ENCODE measurements at regions not wholly inside any gene's neighbourhood (a gene's known extent, or its start where the extent isn't known, plus 50 kb on each side); places are given as distances from the start of the nearest gene placed in this dataset.
A peak's percentile ranks its signal among the peaks of the same experiment; 100 is the strongest.
"Not testable (repeated sequence)": the region's sequence is repeated elsewhere in the genome, so short reads cannot be mapped to it uniquely, and the experiment has no call there.

DNA sequence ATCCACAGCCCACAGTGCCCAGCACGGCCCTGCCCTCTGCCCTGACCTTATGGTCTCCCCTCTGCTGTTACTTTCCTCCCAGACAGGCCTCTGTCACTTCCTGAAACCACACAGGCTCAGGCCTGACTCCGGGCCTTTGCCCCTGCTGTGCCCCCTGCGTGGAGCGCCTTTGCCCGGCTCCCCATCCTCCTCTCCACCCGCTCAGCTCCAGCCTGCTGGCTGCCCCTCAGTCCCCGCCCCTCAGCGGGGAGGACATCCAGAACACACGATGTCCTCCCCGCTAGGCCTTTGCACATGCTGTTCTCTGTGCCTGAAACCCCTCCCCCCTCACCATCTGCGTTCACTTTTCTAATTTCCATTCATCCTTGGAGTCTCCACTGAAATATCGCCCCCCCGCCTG is 341.9 kb upstream of the SULF2 start:
- H4K91ac ChIP-seq (ENCODE audit: low read depth, low read length); H3K27me3 ChIP-seq (ENCODE audit: insufficient read depth, low read length); H3K4me3 ChIP-seq (ENCODE audit: low read depth, low read length); H3K9ac ChIP-seq (ENCODE audit: low read length); H3K79me2 ChIP-seq (ENCODE audit: control insufficient read depth, insufficient read depth, low read length, poor library complexity); H3K4me1 ChIP-seq (ENCODE audit: control insufficient read depth in 1 of 2, insufficient read depth in 2 of 2, low read length in 2 of 2); H2BK12ac ChIP-seq (ENCODE audit: low read length); H3K4ac ChIP-seq (ENCODE audit: low read depth, low read length); H3K23ac ChIP-seq (ENCODE audit: low read length); H2BK120ac ChIP-seq (ENCODE audit: insufficient read depth, low read length, poor library complexity); H3K9me3 ChIP-seq (ENCODE audit: insufficient read depth, low read depth, low read length); H2AFZ ChIP-seq (ENCODE audit: insufficient read depth, low read length, poor library complexity); H3K4me2 ChIP-seq (ENCODE audit: low read length); H4K8ac ChIP-seq (ENCODE audit: low read depth, low read length); H2AK5ac ChIP-seq (ENCODE audit: low read length); H3K36me3 ChIP-seq (ENCODE audit: control insufficient read depth in 1 of 2, insufficient read depth in 2 of 2, low read length in 2 of 2); H4K12ac ChIP-seq (ENCODE audit: low read depth, low read length); H3K27ac ChIP-seq (ENCODE audit: low read depth, low read length); H3K18ac ChIP-seq (ENCODE audit: low read length); H2BK5ac ChIP-seq (ENCODE audit: low read depth, low read length, poor library complexity); H3K79me1 ChIP-seq (ENCODE audit: low read length); DNase-seq; H3K14ac ChIP-seq (ENCODE audit: low read length): not testable (repeated sequence)
- no CpG with 5 or more reads among the region's 13 CpGs for WGBS (ENCODE audit: extremely low coverage, insufficient coverage, insufficient read length)

DNA sequence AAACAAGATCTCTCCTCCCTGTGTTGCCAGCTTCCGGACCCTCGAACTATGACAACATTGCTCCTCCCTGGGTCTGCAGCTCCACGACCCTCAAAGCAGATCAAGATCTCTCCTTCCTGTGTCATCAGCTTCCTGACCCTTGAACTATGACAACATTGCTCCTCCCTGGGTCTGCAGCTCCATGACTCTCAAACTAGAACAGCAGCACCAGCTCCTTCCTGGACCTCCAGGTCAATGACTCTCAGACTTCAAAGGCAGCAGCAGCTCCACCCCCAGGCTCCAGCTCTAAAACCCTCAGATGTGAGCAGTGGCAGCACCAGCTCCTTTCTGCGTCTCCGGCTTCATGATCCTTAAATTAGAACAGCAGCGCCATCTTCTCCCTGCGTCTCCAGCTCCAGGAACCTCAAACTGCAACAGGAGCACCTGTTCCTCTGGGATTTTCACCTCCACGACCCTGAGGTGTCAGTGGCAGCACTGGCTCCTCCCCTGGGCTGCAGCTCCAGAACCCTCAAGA is 341.0 kb upstream of the SULF2 start:
- no peak overlapping the region for H3K4ac ChIP-seq (ENCODE audit: low read depth, low read length)
- no peaks in the 10 kb centered on the region for H3K79me2 ChIP-seq (ENCODE audit: control insufficient read depth, insufficient read depth, low read length, poor library complexity)
- H2AFZ ChIP-seq (ENCODE audit: insufficient read depth, low read length, poor library complexity) = no peak overlapping the region
- H3K4me1 ChIP-seq (ENCODE audit: control insufficient read depth in 1 of 2, insufficient read depth in 2 of 2, low read length in 2 of 2) = no peaks in the 10 kb centered on the region
- no peak overlapping the region for H4K91ac ChIP-seq (ENCODE audit: low read depth, low read length)
- H3K23ac ChIP-seq (ENCODE audit: low read length) = no peak overlapping the region
- H3K79me1 ChIP-seq (ENCODE audit: low read length) = no peaks in the 10 kb centered on the region
- no peak overlapping the region for H3K4me3 ChIP-seq (ENCODE audit: low read depth, low read length)
- H4K12ac ChIP-seq (ENCODE audit: low read depth, low read length) = no peak overlapping the region
- no peak overlapping the region for H2AK5ac ChIP-seq (ENCODE audit: low read length)
- H3K18ac ChIP-seq (ENCODE audit: low read length) = no peak overlapping the region
- no peak overlapping the region for H2BK120ac ChIP-seq (ENCODE audit: insufficient read depth, low read length, poor library complexity)
- no peaks in the 10 kb centered on the region for H3K36me3 ChIP-seq (ENCODE audit: control insufficient read depth in 1 of 2, insufficient read depth in 2 of 2, low read length in 2 of 2)
- DNase-seq = no peak
- peaks cover 3% of the 10 kb centered on the region for H3K9me3 ChIP-seq (ENCODE audit: insufficient read depth, low read depth, low read length)
- H3K27me3 ChIP-seq (ENCODE audit: insufficient read depth, low read length) = no peaks in the 10 kb centered on the region
- no peak overlapping the region for H2BK5ac ChIP-seq (ENCODE audit: low read depth, low read length, poor library complexity)
- WGBS (ENCODE audit: extremely low coverage, insufficient coverage, insufficient read length) = no CpG with 5 or more reads among the region's 8 CpGs
- no peak overlapping the region for H4K8ac ChIP-seq (ENCODE audit: low read depth, low read length)
- no peak overlapping the region for H3K9ac ChIP-seq (ENCODE audit: low read length)
- no peak overlapping the region for H3K27ac ChIP-seq (ENCODE audit: low read depth, low read length)
- no peak overlapping the region for H2BK12ac ChIP-seq (ENCODE audit: low read length)
- H3K14ac ChIP-seq (ENCODE audit: low read length) = no peak overlapping the region
- no peak overlapping the region for H3K4me2 ChIP-seq (ENCODE audit: low read length)

DNA sequence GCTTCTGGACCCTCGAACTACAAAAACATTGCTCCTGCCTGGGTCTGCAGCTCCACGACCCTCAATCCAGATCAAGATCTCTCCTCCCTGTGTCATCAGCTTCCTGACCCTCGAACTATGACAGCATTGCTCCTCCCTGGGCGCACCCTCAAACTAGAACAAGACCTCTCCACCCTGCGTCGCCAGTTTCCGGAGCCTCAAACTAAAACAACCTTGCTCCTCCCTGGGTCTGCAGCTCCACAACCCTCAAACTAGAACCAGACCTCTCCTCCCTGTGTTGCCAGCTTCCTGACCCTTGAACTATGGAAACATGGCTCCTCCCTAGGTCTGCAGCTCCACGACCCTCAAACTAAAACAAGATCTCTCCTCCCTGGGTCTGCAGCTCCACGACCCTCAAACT is 339.7 kb upstream of the SULF2 start:
- Histone ChIP-seq H3K27ac (ENCODE audit: low read depth, low read length) (no peak overlapping the region), H3K27me3 (ENCODE audit: insufficient read depth, low read length) (no peaks in the 10 kb centered on the region), H3K79me2 (ENCODE audit: control insufficient read depth, insufficient read depth, low read length, poor library complexity) (no peaks in the 10 kb centered on the region), H4K91ac (ENCODE audit: low read depth, low read length) (no peak overlapping the region), H2BK12ac (ENCODE audit: low read length) (no peak overlapping the region), H3K9me3 (ENCODE audit: insufficient read depth, low read depth, low read length) (peaks cover 3% of the 10 kb centered on the region), H3K4me2 (ENCODE audit: low read length) (no peak overlapping the region), H3K14ac (ENCODE audit: low read length) (no peak overlapping the region), H2AFZ (ENCODE audit: insufficient read depth, low read length, poor library complexity) (no peak overlapping the region), H4K8ac (ENCODE audit: low read depth, low read length) (no peak overlapping the region), H2BK120ac (ENCODE audit: insufficient read depth, low read length, poor library complexity) (no peak overlapping the region), H3K36me3 (ENCODE audit: control insufficient read depth in 1 of 2, insufficient read depth in 2 of 2, low read length in 2 of 2) (no peaks in the 10 kb centered on the region), H2BK5ac (ENCODE audit: low read depth, low read length, poor library complexity) (no peak overlapping the region), H3K4ac (ENCODE audit: low read depth, low read length) (no peak overlapping the region), H3K9ac (ENCODE audit: low read length) (peak overlapping the region; percentile 18), H3K79me1 (ENCODE audit: low read length) (no peaks in the 10 kb centered on the region), H2AK5ac (ENCODE audit: low read length) (no peak overlapping the region), H3K23ac (ENCODE audit: low read length) (no peak overlapping the region), H4K12ac (ENCODE audit: low read depth, low read length) (no peak overlapping the region), H3K4me1 (ENCODE audit: control insufficient read depth in 1 of 2, insufficient read depth in 2 of 2, low read length in 2 of 2) (no peaks in the 10 kb centered on the region), H3K4me3 (ENCODE audit: low read depth, low read length) (no peak overlapping the region), H3K18ac (ENCODE audit: low read length) (no peak overlapping the region)
- DNase-seq = no peak
- no CpG with 5 or more reads among the region's 9 CpGs for WGBS (ENCODE audit: extremely low coverage, insufficient coverage, insufficient read length)

DNA sequence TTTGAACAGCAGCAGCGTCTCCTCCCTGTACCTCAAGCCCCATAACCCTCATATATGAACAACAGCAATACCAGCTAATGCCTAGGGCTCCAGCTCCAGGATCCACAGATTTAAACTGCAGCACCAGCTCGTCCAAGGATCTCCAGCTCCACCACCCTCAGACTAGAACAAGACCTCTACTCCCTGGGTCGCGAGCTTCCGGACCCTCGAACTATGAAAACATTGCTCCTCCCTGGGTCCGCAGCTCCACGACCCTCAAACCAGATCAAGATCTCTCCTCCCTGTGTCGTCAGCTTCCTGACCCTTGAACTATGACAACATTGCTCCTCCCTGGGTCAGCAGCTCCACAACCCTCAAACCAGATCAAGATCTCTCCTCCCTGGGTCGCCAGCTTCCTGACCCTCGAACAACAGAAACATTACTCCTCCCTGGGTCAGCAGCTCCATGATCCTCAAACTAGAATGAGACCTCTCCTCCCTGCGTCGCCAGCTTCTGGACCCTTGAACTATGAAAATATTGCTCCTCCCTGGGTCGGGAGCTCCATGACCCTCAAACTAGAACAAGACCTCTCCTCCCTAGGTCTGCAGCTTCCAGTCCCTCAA is 339.0 kb upstream of the SULF2 start:
- Histone ChIP-seq H2BK5ac (ENCODE audit: low read depth, low read length, poor library complexity) (no peak overlapping the region), H3K27me3 (ENCODE audit: insufficient read depth, low read length) (no peaks in the 10 kb centered on the region)

More for the DNA sequence above, 339.0 kb upstream of the SULF2 start:
- H3K79me1 ChIP-seq (ENCODE audit: low read length) = no peaks in the 10 kb centered on the region
- peaks cover 3% of the 10 kb centered on the region for H3K9me3 ChIP-seq (ENCODE audit: insufficient read depth, low read depth, low read length)
- no peak overlapping the region for H4K12ac ChIP-seq (ENCODE audit: low read depth, low read length)
- no peak overlapping the region for H2BK12ac ChIP-seq (ENCODE audit: low read length)
- H3K4me3 ChIP-seq (ENCODE audit: low read depth, low read length) = no peak overlapping the region
- no peak overlapping the region for H2BK120ac ChIP-seq (ENCODE audit: insufficient read depth, low read length, poor library complexity)
- no peaks in the 10 kb centered on the region for H3K4me1 ChIP-seq (ENCODE audit: control insufficient read depth in 1 of 2, insufficient read depth in 2 of 2, low read length in 2 of 2)
- H3K79me2 ChIP-seq (ENCODE audit: control insufficient read depth, insufficient read depth, low read length, poor library complexity) = no peaks in the 10 kb centered on the region
- no peak overlapping the region for H3K23ac ChIP-seq (ENCODE audit: low read length)
- no peak overlapping the region for H3K4ac ChIP-seq (ENCODE audit: low read depth, low read length)
- H3K36me3 ChIP-seq (ENCODE audit: control insufficient read depth in 1 of 2, insufficient read depth in 2 of 2, low read length in 2 of 2) = no peaks in the 10 kb centered on the region
- no peak overlapping the region for H2AK5ac ChIP-seq (ENCODE audit: low read length)
- no peak overlapping the region for H3K9ac ChIP-seq (ENCODE audit: low read length)
- H3K27ac ChIP-seq (ENCODE audit: low read depth, low read length) = no peak overlapping the region
- no peak overlapping the region for H3K14ac ChIP-seq (ENCODE audit: low read length)
- no CpG with 5 or more reads among the region's 14 CpGs for WGBS (ENCODE audit: extremely low coverage, insufficient coverage, insufficient read length)
- H4K91ac ChIP-seq (ENCODE audit: low read depth, low read length) = no peak overlapping the region
- no peak for DNase-seq
- H4K8ac ChIP-seq (ENCODE audit: low read depth, low read length) = no peak overlapping the region
- no peak overlapping the region for H2AFZ ChIP-seq (ENCODE audit: insufficient read depth, low read length, poor library complexity)
- no peak overlapping the region for H3K18ac ChIP-seq (ENCODE audit: low read length)
- H3K4me2 ChIP-seq (ENCODE audit: low read length) = no peak overlapping the region
